SK-N-SH (cell line): ENCODE measurements at regions not wholly inside any gene's neighbourhood (a gene's known extent, or its start where the extent isn't known, plus 50 kb on each side); places are given as distances from the start of the nearest gene placed in this dataset.

ENCODE experiments used
- CTCF ChIA-PET: fragments of 300-600, 350-600 bp; formaldehyde crosslinking; extraction: SDS; loops from one replicate; lab custom pipeline; 2021; lab: Yijun Ruan, JAX
- POLR2A ChIA-PET: fragments of 350-600 bp; sonication (Branson Sonifier 250); formaldehyde crosslinking; extraction: SDS; loops from one replicate; lab custom pipeline; 2020; ENCODE audit warnings: antibody characterized with exemption, inconsistent platforms; lab: Yijun Ruan, JAX
- DNase-seq: peaks from one replicate; pipeline ENCODE4 v3.0.0; 2012
- H2AFZ ChIP-seq: fragments of 200-600 bp; sonication (generic); 2 replicates; pipeline ENCODE4 v1.8.1; 2016; ENCODE audit warnings: antibody characterized with exemption, mild to moderate bottlenecking, low read depth
- H3F3A ChIP-seq: fragments of 200-600 bp; sonication (generic); replicated peaks from 2 replicates; pipeline ENCODE3; 2016; ENCODE audit warnings: antibody characterized with exemption, mild to moderate bottlenecking; ENCODE audit not compliant: insufficient read depth
- H3K27ac ChIP-seq, 2 experiments: fragments of 200-500 bp in 1 of 2; fragments of 200-600 bp in 1 of 2; sonication (Bioruptor generic) in 1 of 2; sonication (generic), shearing (Covaris generic) in 1 of 2; 2 replicates each; pipeline versions ENCODE4 v1.5.1 to v1.6.1; 2014 to 2016; ENCODE audit warnings: low read depth in 2 of 2, inconsistent platforms in 1 of 2, low read length in 1 of 2, mild to moderate bottlenecking in 1 of 2, mixed read lengths in 1 of 2
- H3K27me3 ChIP-seq: fragments of 200-600 bp; sonication (generic), shearing (Covaris generic); 2 replicates; pipeline ENCODE4 v1.6.1; 2016; ENCODE audit warnings: mixed run types; ENCODE audit not compliant: insufficient read depth
- H3K36me3 ChIP-seq, 2 experiments: fragments of 200-500 bp in 1 of 2; fragments of 200-600 bp in 1 of 2; sonication (Bioruptor generic) in 1 of 2; sonication (generic) in 1 of 2; replicated peaks in 1 of 2; 2 replicates each; pipeline versions ENCODE3 to v1.5.1; 2014 to 2016; ENCODE audit warnings: low read length in 1 of 2, mild to moderate bottlenecking in 1 of 2; ENCODE audit not compliant: insufficient read depth in 2 of 2, control insufficient read depth in 1 of 2
- H3K4me1 ChIP-seq, 2 experiments: fragments of 200-500 bp in 1 of 2; fragments of 200-600 bp in 1 of 2; sonication (Bioruptor generic) in 1 of 2; sonication (generic), shearing (Covaris generic) in 1 of 2; 2 replicates each; pipeline versions ENCODE4 v1.5.1 to v1.6.1; 2014 to 2016; ENCODE audit warnings: low read depth in 1 of 2, low read length in 1 of 2, mixed run types in 1 of 2; ENCODE audit not compliant: insufficient read depth in 2 of 2, control insufficient read depth in 1 of 2
- H3K4me2 ChIP-seq: fragments of 200-600 bp; sonication (generic), shearing (Covaris generic); 2 replicates; pipeline ENCODE4 v1.6.1; 2017; ENCODE audit warnings: mixed run types
- H3K4me3 ChIP-seq, 2 experiments: fragments of 200-500 bp in 1 of 2; fragments of 200-600 bp in 1 of 2; sonication (Bioruptor generic) in 1 of 2; sonication (generic), shearing (Covaris generic) in 1 of 2; 2 replicates each; pipeline versions ENCODE4 v1.5.1 to v1.8.1; 2014 to 2016; ENCODE audit warnings: low read depth in 2 of 2, inconsistent platforms in 1 of 2, low read length in 1 of 2, mild to moderate bottlenecking in 1 of 2, mixed read lengths in 1 of 2, moderate library complexity in 1 of 2
- H3K79me2 ChIP-seq: fragments of 200-600 bp; sonication (generic); 2 replicates; pipeline ENCODE4 v1.8.1; 2017; ENCODE audit warnings: mild to moderate bottlenecking; ENCODE audit not compliant: insufficient read depth
- H3K9ac ChIP-seq: fragments of 200-600 bp; sonication (generic); 2 replicates; pipeline ENCODE4 v1.6.1; 2017; ENCODE audit warnings: mixed run types
- H3K9me2 ChIP-seq: fragments of 200-600 bp; sonication (generic); 2 replicates; pipeline ENCODE4 v1.6.1; 2017; ENCODE audit warnings: mixed run types
- H3K9me3 ChIP-seq: fragments of 200-600 bp; sonication (generic); 2 replicates; pipeline ENCODE4 v1.6.1; 2017; ENCODE audit warnings: mixed run types, mild to moderate bottlenecking, moderate library complexity
- H4K20me1 ChIP-seq: fragments of 200-600 bp; sonication (generic); 2 replicates; pipeline ENCODE4 v1.6.1; 2017; ENCODE audit warnings: mild to moderate bottlenecking, mixed run types; ENCODE audit not compliant: insufficient read depth
- EZH2phosphoT487 ChIP-seq: fragments of 200-600 bp; sonication (generic); IDR thresholded peaks from 2 replicates; pipeline ENCODE4 v1.6.1; 2017; ENCODE audit warnings: low read depth, mixed run types, mild to moderate bottlenecking, antibody characterized with exemption, moderate library complexity, borderline replicate concordance
- FOSL2 ChIP-seq: IDR thresholded peaks from 2 replicates; pipeline ENCODE4 v1.4.0; 2012; ENCODE audit warnings: low read depth, mild to moderate bottlenecking, moderate library complexity, borderline replicate concordance
- FOXJ3 ChIP-seq: sonication (generic); formaldehyde crosslinking; IDR thresholded peaks from 2 replicates; pipeline ENCODE4 v1.5.1; 2020; ENCODE audit warnings: mild to moderate bottlenecking, missing genetic modification reagents
- FOXM1 ChIP-seq: IDR thresholded peaks from 2 replicates; pipeline ENCODE4 v1.4.0; 2012; ENCODE audit warnings: low read depth, mild to moderate bottlenecking
- GABPA ChIP-seq: IDR thresholded peaks from 2 replicates; pipeline ENCODE4 v1.4.0; 2012; ENCODE audit warnings: low read depth, mild to moderate bottlenecking
- GATA2 ChIP-seq: sonication (generic); formaldehyde crosslinking; IDR thresholded peaks from 2 replicates; pipeline ENCODE4 v1.5.0; 2020; ENCODE audit warnings: mild to moderate bottlenecking, missing genetic modification reagents
- JUND ChIP-seq: IDR thresholded peaks from 2 replicates; pipeline ENCODE4 v1.4.0; 2012
- MAX ChIP-seq: IDR thresholded peaks from 2 replicates; pipeline ENCODE4 v1.4.0; 2012; ENCODE audit warnings: low read depth
- RFX5 ChIP-seq: IDR thresholded peaks from 2 replicates; pipeline ENCODE4 v1.6.1; 2012; ENCODE audit warnings: mild to moderate bottlenecking, improper control_type of control experiment, low read length
- SIN3A ChIP-seq: IDR thresholded peaks from 2 replicates; pipeline ENCODE4 v1.6.1; 2012; ENCODE audit warnings: low read depth, mild to moderate bottlenecking, low read length, moderate library complexity, borderline replicate concordance
- SMC3 ChIP-seq: IDR thresholded peaks from 2 replicates; pipeline ENCODE4 v1.6.1; 2012; ENCODE audit warnings: low read depth, low read length, improper control_type of control experiment
- TAF1 ChIP-seq: IDR thresholded peaks from 2 replicates; pipeline ENCODE4 v1.6.1; 2012; ENCODE audit warnings: low read depth, mild to moderate bottlenecking, low read length, moderate library complexity, borderline replicate concordance
- TCF12 ChIP-seq: IDR thresholded peaks from 2 replicates; pipeline ENCODE4 v1.4.0; 2012
- TEAD4 ChIP-seq: IDR thresholded peaks from 2 replicates; pipeline ENCODE4 v1.4.0; 2012; ENCODE audit warnings: mild to moderate bottlenecking, borderline replicate concordance; ENCODE audit not compliant: insufficient read depth
- USF1 ChIP-seq: IDR thresholded peaks from 2 replicates; pipeline ENCODE4 v1.4.0; 2012; ENCODE audit warnings: low read depth, borderline replicate concordance
- USF2 ChIP-seq: fragments of 150-350 bp; IDR thresholded peaks from 2 replicates; pipeline ENCODE4 v1.6.1; 2017; ENCODE audit warnings: antibody characterized with exemption, low read length, low read depth, borderline replicate concordance
- YY1 ChIP-seq: IDR thresholded peaks from 2 replicates; pipeline ENCODE4 v1.4.0; 2012; ENCODE audit warnings: low read depth, mild to moderate bottlenecking
- ZBTB33 ChIP-seq: IDR thresholded peaks from 2 replicates; pipeline ENCODE4 v1.4.0; 2012; ENCODE audit warnings: low read depth, borderline replicate concordance
- WGBS: methylation state at CpG from one replicate; pipeline ENCODE4 v1.1.6; 2017; ENCODE audit warnings: low lambda C conversion rate; 5-methylcytosine and 5-hydroxymethylcytosine counted together

GRCh38 chr5:154557548-154557947 is 79.5 kb upstream of the HAND1 start:
- no peaks in the 10 kb centered on the region for H3K9me2 ChIP-seq
- H3K27ac ChIP-seq = no peak overlapping the region
- H3K36me3 ChIP-seq = no peaks in the 10 kb centered on the region
- no peak overlapping the region for H3K9ac ChIP-seq
- H3K9me3 ChIP-seq = no peaks in the 10 kb centered on the region
- no peaks in the 10 kb centered on the region for H3K79me2 ChIP-seq
- CTCF ChIA-PET = interaction anchor here (0.6 kb wide), 2 partner anchors 9 to 18 kb away, joined by 3 read pairs; no protein-coding TSS in a partner anchor
- no peak overlapping the region for H2AFZ ChIP-seq
- no peak overlapping the region for H3K4me3 ChIP-seq
- no peak for DNase-seq
- TF ChIP-seq EZH2phosphoT487 = no peak
- no peak for TF ChIP-seq FOXM1
- TF ChIP-seq SMC3 = no peak
- no peak for TF ChIP-seq GATA2 (CRISPR knock-in tag)
- no peak for TF ChIP-seq SIN3A
- no peak for TF ChIP-seq FOXJ3
- no peak for TF ChIP-seq USF2
- TF ChIP-seq JUND = no peak
- no peak for TF ChIP-seq FOSL2
- TF ChIP-seq ZBTB33 = no peak
- TF ChIP-seq MAX = no peak
- no peak for TF ChIP-seq TAF1
- TF ChIP-seq TCF12 = no peak
- TF ChIP-seq GABPA = no peak
- no peak for TF ChIP-seq YY1
- no peak for TF ChIP-seq USF1
- TF ChIP-seq RFX5 = no peak
- TF ChIP-seq TEAD4 = no peak
- H3K4me1 ChIP-seq = no peaks in the 10 kb centered on the region
- no peak overlapping the region for H3K4me2 ChIP-seq
- no peaks in the 10 kb centered on the region for H3F3A ChIP-seq
- POLR2A ChIA-PET = no interaction called here
- H3K27me3 ChIP-seq = no peaks in the 10 kb centered on the region
- H4K20me1 ChIP-seq = no peaks in the 10 kb centered on the region
- WGBS = 48% methylated on average over 1 of the region's 1 CpG
